ENCODE measurements at regions not wholly inside any gene's neighbourhood (a gene's known extent, or its start where the extent isn't known, plus 50 kb on each side); places are given as distances from the start of the nearest gene placed in this dataset.

GRCh38 chr5:91562922-91563321 lies 179.8 kb upstream of the ARRDC3 start:
- Histone ChIP-seq H3K27ac (ENCODE audit: low read depth, low read length, poor library complexity, severe bottlenecking) (no peak overlapping the region), H3K9me3 (ENCODE audit: low read length) (no peaks in the 10 kb centered on the region)
- TF ChIP-seq CTCF (IDR thresholded peaks at IDR 0.05; ENCODE audit: low read length) (no peak), EZH2 (IDR thresholded peaks at IDR 0.05; ENCODE audit: borderline replicate concordance, low read length) (no peak)

GRCh38 chr5:91541696-91542095 lies 158.6 kb upstream of the ARRDC3 start:
- Histone ChIP-seq H3K4me1 (ENCODE audit: insufficient read depth, low read length, severe bottlenecking) (no peaks in the 10 kb centered on the region), H2AFZ (ENCODE audit: low read length) (no peak overlapping the region), H3K27me3 (ENCODE audit: insufficient read depth, low read length) (no peaks in the 10 kb centered on the region), H3K27ac (ENCODE audit: low read depth, low read length, poor library complexity, severe bottlenecking) (no peak overlapping the region), H3K9ac (ENCODE audit: low read length) (no peak overlapping the region), H4K20me1 (ENCODE audit: insufficient read depth, low read length) (no peaks in the 10 kb centered on the region), H3K9me2 (ENCODE audit: low read depth, low read length) (no peaks in the 10 kb centered on the region), H3K36me3 (ENCODE audit: insufficient read depth, low read length) (no peaks in the 10 kb centered on the region), H3K4me2 (ENCODE audit: low read length) (no peak overlapping the region), H3F3A (ENCODE audit: insufficient read depth, low read length) (no peaks in the 10 kb centered on the region), H3K4me3 (ENCODE audit: low read depth, low read length, poor library complexity, severe bottlenecking) (no peak overlapping the region), H3K9me3 (ENCODE audit: low read length) (no peaks in the 10 kb centered on the region), H3K79me2 (ENCODE audit: insufficient read depth, low read length) (no peaks in the 10 kb centered on the region)
- TF ChIP-seq CTCF (IDR thresholded peaks at IDR 0.05; ENCODE audit: low read length) (no peak), EZH2 (IDR thresholded peaks at IDR 0.05; ENCODE audit: borderline replicate concordance, low read length) (no peak)

More at GRCh38 chr5:91562922-91563321, 179.8 kb upstream of the ARRDC3 start:
- Histone ChIP-seq H3K4me3 (ENCODE audit: low read depth, low read length, poor library complexity, severe bottlenecking) (no peak overlapping the region), H2AFZ (ENCODE audit: low read length) (no peak overlapping the region), H3K27me3 (ENCODE audit: insufficient read depth, low read length) (no peaks in the 10 kb centered on the region), H3F3A (ENCODE audit: insufficient read depth, low read length) (no peaks in the 10 kb centered on the region), H3K9ac (ENCODE audit: low read length) (no peak overlapping the region), H3K79me2 (ENCODE audit: insufficient read depth, low read length) (no peaks in the 10 kb centered on the region), H3K36me3 (ENCODE audit: insufficient read depth, low read length) (no peaks in the 10 kb centered on the region), H3K9me2 (ENCODE audit: low read depth, low read length) (no peaks in the 10 kb centered on the region), H4K20me1 (ENCODE audit: insufficient read depth, low read length) (no peaks in the 10 kb centered on the region), H3K4me2 (ENCODE audit: low read length) (no peak overlapping the region), H3K4me1 (ENCODE audit: insufficient read depth, low read length, severe bottlenecking) (no peaks in the 10 kb centered on the region)

GRCh38 chr5:91538179-91538578 lies 155.1 kb upstream of the ARRDC3 start:
- Histone ChIP-seq H3K27ac (ENCODE audit: low read depth, low read length, poor library complexity, severe bottlenecking) (no peak overlapping the region), H3K4me3 (ENCODE audit: low read depth, low read length, poor library complexity, severe bottlenecking) (no peak overlapping the region), H3K9me3 (ENCODE audit: low read length) (no peaks in the 10 kb centered on the region), H3K79me2 (ENCODE audit: insufficient read depth, low read length) (no peaks in the 10 kb centered on the region), H3F3A (ENCODE audit: insufficient read depth, low read length) (no peaks in the 10 kb centered on the region), H3K9me2 (ENCODE audit: low read depth, low read length) (no peaks in the 10 kb centered on the region), H3K4me1 (ENCODE audit: insufficient read depth, low read length, severe bottlenecking) (no peaks in the 10 kb centered on the region), H3K36me3 (ENCODE audit: insufficient read depth, low read length) (no peaks in the 10 kb centered on the region), H3K9ac (ENCODE audit: low read length) (no peak overlapping the region), H3K4me2 (ENCODE audit: low read length) (no peak overlapping the region), H2AFZ (ENCODE audit: low read length) (no peak overlapping the region), H4K20me1 (ENCODE audit: insufficient read depth, low read length) (no peaks in the 10 kb centered on the region), H3K27me3 (ENCODE audit: insufficient read depth, low read length) (no peaks in the 10 kb centered on the region)
- TF ChIP-seq EZH2 (IDR thresholded peaks at IDR 0.05; ENCODE audit: borderline replicate concordance, low read length) (no peak), CTCF (IDR thresholded peaks at IDR 0.05; ENCODE audit: low read length) (no peak)

Data from OCI-LY1 (cell line).